Activated naive CD4-positive, alpha-beta T cell treated with anti-CD3 and anti-CD28 coated beads, Interleukin-2, amount 10 ng/mL, durations not matched to agents 7 days and 5 days (primary cell): ENCODE measurements at regions not wholly inside any gene's neighbourhood (a gene's known extent, or its start where the extent isn't known, plus 50 kb on each side); places are given as distances from the start of the nearest gene placed in this dataset.
A peak's percentile ranks its signal among the peaks of the same experiment; 100 is the strongest.

Source experiments
- CTCF ChIA-PET: fragments of 350-600 bp; sonication (Branson Sonifier 250); formaldehyde crosslinking; loops from one replicate; lab custom pipeline; 2021; ENCODE audit warnings: antibody characterized with exemption; lab: Charles Lee
- DNase-seq: peaks from one replicate; pipeline ENCODE4 v3.0.0-alpha.2; 2020
- H3K27ac Mint-ChIP-seq: one replicate; pipeline ENCODE4 v1.8.0; 2021; ENCODE audit warnings: mild to moderate bottlenecking, moderate library complexity, mixed read lengths
- H3K27me3 Mint-ChIP-seq: one replicate; pipeline ENCODE4 v1.8.0; 2021; ENCODE audit warnings: mild to moderate bottlenecking, mixed read lengths
- H3K36me3 Mint-ChIP-seq: one replicate; pipeline ENCODE4 v1.8.0; 2021; ENCODE audit warnings: mixed read lengths
- H3K4me1 Mint-ChIP-seq: one replicate; pipeline ENCODE4 v1.8.0; 2021; ENCODE audit warnings: mixed read lengths
- H3K4me3 Mint-ChIP-seq: one replicate; pipeline ENCODE4 v1.8.0; 2021; ENCODE audit warnings: mild to moderate bottlenecking, moderate library complexity, mixed read lengths
- H3K9me3 Mint-ChIP-seq: one replicate; pipeline ENCODE4 v1.8.0; 2021; ENCODE audit warnings: mixed read lengths

DNA sequence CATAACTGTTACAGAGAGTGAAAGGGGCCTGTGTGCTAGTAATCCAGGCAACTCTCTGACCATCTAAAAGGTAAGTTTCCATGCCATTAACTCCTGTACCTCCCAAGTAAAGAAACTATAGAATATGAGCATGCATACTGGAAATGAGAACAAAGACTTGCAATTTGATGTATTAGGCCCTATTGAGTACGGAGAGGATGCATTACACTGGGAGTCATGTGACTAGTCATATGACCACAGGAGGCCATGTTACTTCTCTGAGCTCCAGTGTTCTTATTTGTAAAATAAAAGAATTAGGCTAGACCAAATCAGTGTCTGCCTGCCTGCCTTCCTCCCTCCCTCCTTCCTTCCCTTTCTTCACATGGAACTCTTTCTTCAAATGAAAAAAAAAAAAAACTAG is 440.1 kb upstream of the CCDC196 start:
- DNase-seq: no peak
- no peaks in the 10 kb centered on the region for H3K9me3 Mint-ChIP-seq
- CTCF ChIA-PET: interaction anchor here (1.5 kb wide), 1 partner anchor 10 kb away, joined by 3 read pairs; no protein-coding TSS in a partner anchor
- H3K36me3 Mint-ChIP-seq: no peaks in the 10 kb centered on the region
- no peak overlapping the region for H3K27ac Mint-ChIP-seq
- H3K4me3 Mint-ChIP-seq: no peak overlapping the region
- H3K27me3 Mint-ChIP-seq: peaks cover 34% of the 10 kb centered on the region
- no peaks in the 10 kb centered on the region for H3K4me1 Mint-ChIP-seq

DNA sequence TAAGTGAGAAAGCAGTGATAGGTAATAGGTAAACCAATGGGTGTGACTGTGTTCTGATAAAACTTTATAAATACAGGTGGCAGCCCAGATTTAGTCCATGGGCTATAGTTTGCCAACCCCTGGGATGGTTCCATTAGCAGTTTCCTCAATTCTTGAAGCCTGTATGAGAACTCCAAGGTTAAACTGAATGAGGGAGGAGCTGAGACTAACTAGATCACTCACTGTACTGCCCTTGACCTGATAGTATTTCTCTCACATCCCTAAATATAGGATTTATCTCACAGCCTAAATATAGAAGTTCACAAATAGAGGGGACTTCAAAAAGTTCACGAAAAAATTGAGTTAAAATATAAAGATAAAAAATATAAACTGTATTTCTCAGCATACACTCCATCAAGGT is 439.6 kb upstream of the CCDC196 start:
- Mint-ChIP-seq H3K4me1 (no peaks in the 10 kb centered on the region), H3K4me3 (no peak overlapping the region), H3K27me3 (peaks cover 34% of the 10 kb centered on the region), H3K36me3 (no peaks in the 10 kb centered on the region), H3K9me3 (no peaks in the 10 kb centered on the region), H3K27ac (no peak overlapping the region)
- CTCF ChIA-PET: interaction anchor here (1.5 kb wide), 1 partner anchor 9 kb away, joined by 3 read pairs; no protein-coding TSS in a partner anchor
- no peak for DNase-seq

DNA sequence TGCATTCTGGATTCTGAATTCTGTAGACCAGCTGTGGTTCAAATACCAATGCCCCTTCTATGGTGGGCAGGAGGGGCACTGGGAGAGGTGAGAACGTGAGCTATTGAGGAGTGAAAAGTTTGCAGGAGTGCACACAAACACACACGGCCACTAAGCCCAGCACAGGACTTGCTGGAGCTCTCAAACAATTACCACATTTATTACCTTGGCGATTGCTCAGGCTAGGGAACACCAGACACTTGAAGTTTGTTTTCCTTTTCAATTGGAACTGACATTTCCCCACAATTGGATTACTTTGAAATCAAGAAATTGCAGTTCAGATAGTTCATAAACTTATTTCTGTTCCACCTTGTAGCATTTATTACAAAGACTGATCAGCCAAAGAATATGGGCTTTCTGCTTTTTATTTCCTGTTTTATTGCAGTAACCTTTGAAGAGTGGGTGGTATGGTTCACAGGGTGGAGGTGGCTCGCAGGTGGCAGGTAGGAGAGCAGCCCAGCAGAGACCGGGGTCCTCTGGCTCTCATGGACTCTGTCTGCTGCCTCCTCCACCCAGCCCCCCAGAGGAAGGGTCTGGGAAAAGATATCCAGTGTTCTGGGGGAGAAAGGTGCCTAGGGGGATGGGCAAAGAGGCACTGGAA is 429.8 kb upstream of the CCDC196 start:
- Mint-ChIP-seq H3K9me3 (peaks cover 7% of the 10 kb centered on the region), H3K4me3 (no peak overlapping the region), H3K27ac (no peak overlapping the region), H3K36me3 (peaks cover 1% of the 10 kb centered on the region), H3K27me3 (peaks cover 10% of the 10 kb centered on the region), H3K4me1 (no peaks in the 10 kb centered on the region)
- DNase-seq: no peak
- CTCF ChIA-PET: interaction anchor here (0.9 kb wide), 1 partner anchor 11 kb away, joined by 3 read pairs; no protein-coding TSS in a partner anchor

DNA sequence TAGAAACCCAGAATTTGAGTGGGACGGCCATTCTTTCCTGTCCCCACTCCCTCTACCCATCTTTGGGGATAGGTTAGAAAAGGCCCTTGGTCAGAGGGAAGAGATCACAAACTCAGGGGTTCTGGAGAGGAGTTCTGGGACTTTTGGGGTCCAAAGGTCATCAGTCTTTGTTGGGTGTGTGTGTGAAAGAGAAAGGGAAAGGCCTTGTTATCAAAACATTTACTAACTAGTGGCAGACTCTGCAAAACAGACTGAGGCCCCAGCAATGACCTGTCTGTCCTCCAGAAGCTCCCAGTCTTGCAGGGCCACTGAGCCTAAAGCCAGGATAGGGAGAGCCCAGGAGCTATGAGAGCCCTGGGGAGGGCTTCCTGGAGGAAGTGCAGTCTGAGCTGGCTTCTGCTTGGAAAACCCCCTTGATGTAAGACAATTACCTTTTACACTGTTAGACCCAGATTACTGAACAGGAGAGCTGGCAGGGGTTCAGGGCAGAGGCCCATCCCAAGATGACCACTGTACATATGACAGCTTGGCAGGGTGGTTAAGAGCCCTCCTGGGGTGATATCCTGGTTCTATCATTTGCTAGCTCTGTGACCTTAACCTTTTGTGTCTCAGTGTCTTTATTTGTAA is 429.1 kb upstream of the CCDC196 start:
- Mint-ChIP-seq H3K27ac (no peak overlapping the region), H3K4me1 (no peaks in the 10 kb centered on the region), H3K9me3 (peaks cover 7% of the 10 kb centered on the region), H3K36me3 (peaks cover 1% of the 10 kb centered on the region), H3K27me3 (peaks cover 10% of the 10 kb centered on the region), H3K4me3 (no peak overlapping the region)
- CTCF ChIA-PET: interaction anchor here (0.5 kb wide), 1 partner anchor 13 kb away, joined by 3 read pairs; no protein-coding TSS in a partner anchor
- no peak for DNase-seq

DNA sequence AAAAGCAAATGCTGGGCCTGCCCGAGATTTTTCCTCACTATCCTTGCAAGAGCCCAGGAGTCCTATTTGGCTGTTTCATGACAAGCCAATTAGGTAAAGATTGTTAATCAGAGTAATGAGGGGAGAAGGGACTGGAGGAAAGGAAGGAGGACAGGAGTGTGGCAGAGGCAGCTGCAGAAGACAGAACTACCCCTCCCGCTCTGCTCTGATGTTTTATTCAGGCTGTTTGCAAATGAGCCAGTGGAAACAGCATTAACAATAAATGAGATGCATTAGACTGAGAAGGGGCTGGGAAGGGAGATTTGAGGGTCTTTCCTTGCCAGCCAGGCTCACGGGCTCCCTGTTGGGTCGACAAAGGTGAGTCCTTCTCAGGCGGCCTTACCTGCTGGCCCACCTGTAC is 421.0 kb upstream of the CCDC196 start:
- CTCF ChIA-PET: no interaction called here
- H3K9me3 Mint-ChIP-seq: no peaks in the 10 kb centered on the region
- no peaks in the 10 kb centered on the region for H3K36me3 Mint-ChIP-seq
- peaks cover 10% of the 10 kb centered on the region for H3K4me1 Mint-ChIP-seq
- H3K4me3 Mint-ChIP-seq: no peak overlapping the region
- peaks cover 9% of the 10 kb centered on the region for H3K27me3 Mint-ChIP-seq
- H3K27ac Mint-ChIP-seq: no peak overlapping the region
- no peak for DNase-seq

DNA sequence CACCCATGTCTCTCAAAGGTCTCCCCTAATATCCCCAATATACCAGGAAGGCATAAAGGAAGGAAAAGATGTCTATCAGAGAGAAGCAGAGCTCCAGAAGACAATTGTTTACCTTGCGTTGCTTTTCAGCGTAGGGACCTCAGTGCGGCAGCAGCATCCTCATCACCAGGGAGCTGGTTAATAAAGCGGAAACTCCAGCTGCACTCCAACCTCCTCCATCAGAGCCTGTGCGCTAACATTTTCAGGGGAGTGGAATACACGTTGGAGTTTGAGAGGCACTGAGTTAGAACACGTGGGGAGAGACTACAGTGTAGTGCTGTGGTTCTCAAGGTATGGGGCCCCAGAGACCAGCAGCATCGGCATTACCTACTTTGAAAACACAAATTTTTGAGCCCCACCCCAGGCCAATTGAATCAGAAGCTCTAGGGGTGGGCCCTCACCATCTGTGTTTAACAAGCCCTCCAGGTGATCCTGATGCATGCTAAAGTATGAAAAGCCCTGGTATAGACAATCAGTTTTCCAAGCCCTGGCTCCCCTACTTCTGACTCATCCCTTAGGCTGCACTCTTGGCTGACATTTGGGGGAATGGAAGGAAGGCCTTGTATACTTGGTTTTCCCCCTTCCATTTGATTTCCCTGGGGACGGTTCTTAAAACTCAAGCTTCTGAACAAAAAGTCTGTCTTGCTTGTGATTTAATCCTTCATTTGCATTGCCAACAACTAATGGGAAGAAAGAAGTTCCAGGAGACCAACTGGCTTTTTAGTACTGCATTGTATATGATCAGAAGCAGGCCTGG is 419.0 kb upstream of the CCDC196 start:
- Mint-ChIP-seq H3K4me1 (peaks cover 16% of the 10 kb centered on the region), H3K27me3 (peaks cover 17% of the 10 kb centered on the region), H3K4me3 (no peak overlapping the region), H3K36me3 (no peaks in the 10 kb centered on the region), H3K27ac (no peak overlapping the region), H3K9me3 (no peaks in the 10 kb centered on the region)
- CTCF ChIA-PET: interaction anchor here (1.0 to 1.6 kb wide), 5 partner anchors 106 to 904 kb away, joined by 3 to 5 read pairs (median 3); no protein-coding TSS in a partner anchor
- DNase-seq: no peak

DNA sequence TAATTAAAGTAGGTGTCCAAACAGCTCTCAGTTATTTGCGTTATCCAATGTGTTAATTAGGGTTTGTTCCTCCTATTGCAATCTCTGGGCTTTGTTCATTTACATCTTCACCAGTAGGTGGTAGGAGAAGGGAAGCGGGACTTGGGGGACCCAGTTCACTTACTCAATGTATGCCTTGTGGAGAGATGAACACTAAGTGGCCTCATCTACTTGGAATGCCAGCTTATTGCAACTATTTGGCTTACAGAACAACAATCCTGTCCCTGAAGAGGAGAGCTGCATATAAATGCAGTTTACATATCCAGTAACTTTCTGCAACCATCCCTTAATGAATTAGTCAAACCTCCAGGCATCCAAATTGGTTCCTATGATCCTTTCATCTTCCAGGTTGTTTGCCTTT is 417.1 kb upstream of the CCDC196 start:
- no peak for DNase-seq
- H3K9me3 Mint-ChIP-seq: no peaks in the 10 kb centered on the region
- H3K4me3 Mint-ChIP-seq: no peak overlapping the region
- CTCF ChIA-PET: interaction anchor here (1.1 to 4.4 kb wide), 5 partner anchors 12 to 905 kb away, joined by 3 to 39 read pairs (median 4); no protein-coding TSS in a partner anchor
- H3K27me3 Mint-ChIP-seq: peaks cover 17% of the 10 kb centered on the region
- H3K4me1 Mint-ChIP-seq: peaks cover 16% of the 10 kb centered on the region
- no peaks in the 10 kb centered on the region for H3K36me3 Mint-ChIP-seq
- no peak overlapping the region for H3K27ac Mint-ChIP-seq

DNA sequence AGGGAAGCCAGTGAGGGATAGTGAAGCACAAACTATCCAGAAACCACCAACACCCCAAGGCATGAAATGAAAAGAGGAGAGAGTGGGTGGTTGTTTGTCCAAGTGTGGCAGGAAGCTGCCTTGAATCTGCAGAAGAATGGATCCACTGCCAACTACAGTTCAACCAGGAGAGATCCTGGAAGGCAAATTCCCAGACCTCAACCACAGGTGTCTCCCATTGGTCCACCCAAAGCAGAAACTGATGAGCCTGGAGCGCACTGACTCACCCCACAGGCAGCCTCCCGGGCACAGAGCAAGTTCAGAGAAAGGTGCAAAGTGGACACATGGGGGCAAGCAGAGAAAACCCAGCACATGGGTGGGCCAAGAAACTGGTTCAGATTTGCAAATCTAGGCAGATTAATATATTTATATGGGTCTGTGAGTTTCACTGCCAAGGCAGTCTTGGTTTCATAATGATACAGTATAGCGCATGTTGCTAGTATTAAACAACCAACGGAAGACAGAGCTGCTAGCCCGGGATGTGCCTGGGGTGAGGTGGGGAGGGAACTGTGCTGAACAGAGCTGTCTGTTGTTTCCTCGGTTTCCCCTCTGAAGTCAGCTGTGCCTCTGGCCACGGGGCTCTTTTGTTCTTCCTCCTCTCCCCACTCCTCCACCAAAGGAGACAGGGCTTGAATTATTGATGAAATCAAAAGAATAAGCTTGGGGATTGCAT is 416.2 kb upstream of the CCDC196 start:
- Mint-ChIP-seq H3K27me3 (peaks cover 17% of the 10 kb centered on the region), H3K4me3 (no peak overlapping the region), H3K4me1 (peaks cover 16% of the 10 kb centered on the region), H3K9me3 (no peaks in the 10 kb centered on the region), H3K36me3 (no peaks in the 10 kb centered on the region), H3K27ac (no peak overlapping the region)
- DNase-seq: no peak
- CTCF ChIA-PET: interaction anchor here (0.7 to 4.4 kb wide), 13 partner anchors 9 to 905 kb away, joined by 3 to 39 read pairs (median 3); no protein-coding TSS in a partner anchor

DNA sequence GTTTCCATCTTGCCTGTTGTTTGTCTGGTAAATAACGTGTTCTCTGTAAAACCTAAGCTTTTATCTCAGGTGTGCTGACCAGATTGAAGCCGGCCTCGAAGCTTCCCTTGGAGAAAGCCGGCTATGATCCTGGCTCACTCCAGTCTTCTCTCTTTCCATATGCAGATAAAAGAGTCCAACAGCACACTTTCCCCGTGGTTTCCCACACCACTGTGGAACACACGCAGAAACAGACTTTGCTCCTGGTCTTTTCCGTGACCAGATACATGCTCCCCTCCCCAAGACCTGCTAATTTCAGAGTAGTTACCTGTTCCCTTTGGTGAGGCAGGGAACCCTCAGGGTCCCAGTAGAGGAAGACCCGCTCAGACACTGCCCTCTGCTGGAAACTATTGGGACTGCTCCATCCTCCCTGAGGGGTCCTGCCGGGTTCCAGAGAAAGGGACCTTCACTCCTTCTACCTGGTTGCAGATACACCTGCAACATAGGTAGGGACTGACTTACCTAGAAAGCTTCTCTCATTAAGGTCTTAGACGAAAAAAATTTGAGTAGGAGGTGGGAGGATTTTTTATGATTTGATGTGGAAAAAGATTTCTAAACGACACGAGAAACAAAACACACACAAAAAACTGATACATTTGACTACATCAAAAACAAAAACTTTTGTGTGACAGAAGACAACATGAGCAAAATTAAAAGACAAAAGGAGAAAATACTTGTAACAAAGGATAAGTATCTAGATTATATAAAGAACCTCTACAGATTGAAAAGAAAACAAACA is 415.4 kb upstream of the CCDC196 start:
- H3K9me3 Mint-ChIP-seq: no peaks in the 10 kb centered on the region
- DNase-seq: peak; percentile 81
- no peak overlapping the region for H3K4me3 Mint-ChIP-seq
- H3K36me3 Mint-ChIP-seq: no peaks in the 10 kb centered on the region
- peaks cover 16% of the 10 kb centered on the region for H3K4me1 Mint-ChIP-seq
- H3K27me3 Mint-ChIP-seq: peaks cover 17% of the 10 kb centered on the region
- CTCF ChIA-PET: interaction anchor here (0.6 to 4.4 kb wide), 14 partner anchors 8 to 906 kb away, joined by 3 to 39 read pairs (median 3); no protein-coding TSS in a partner anchor
- no peak overlapping the region for H3K27ac Mint-ChIP-seq

DNA sequence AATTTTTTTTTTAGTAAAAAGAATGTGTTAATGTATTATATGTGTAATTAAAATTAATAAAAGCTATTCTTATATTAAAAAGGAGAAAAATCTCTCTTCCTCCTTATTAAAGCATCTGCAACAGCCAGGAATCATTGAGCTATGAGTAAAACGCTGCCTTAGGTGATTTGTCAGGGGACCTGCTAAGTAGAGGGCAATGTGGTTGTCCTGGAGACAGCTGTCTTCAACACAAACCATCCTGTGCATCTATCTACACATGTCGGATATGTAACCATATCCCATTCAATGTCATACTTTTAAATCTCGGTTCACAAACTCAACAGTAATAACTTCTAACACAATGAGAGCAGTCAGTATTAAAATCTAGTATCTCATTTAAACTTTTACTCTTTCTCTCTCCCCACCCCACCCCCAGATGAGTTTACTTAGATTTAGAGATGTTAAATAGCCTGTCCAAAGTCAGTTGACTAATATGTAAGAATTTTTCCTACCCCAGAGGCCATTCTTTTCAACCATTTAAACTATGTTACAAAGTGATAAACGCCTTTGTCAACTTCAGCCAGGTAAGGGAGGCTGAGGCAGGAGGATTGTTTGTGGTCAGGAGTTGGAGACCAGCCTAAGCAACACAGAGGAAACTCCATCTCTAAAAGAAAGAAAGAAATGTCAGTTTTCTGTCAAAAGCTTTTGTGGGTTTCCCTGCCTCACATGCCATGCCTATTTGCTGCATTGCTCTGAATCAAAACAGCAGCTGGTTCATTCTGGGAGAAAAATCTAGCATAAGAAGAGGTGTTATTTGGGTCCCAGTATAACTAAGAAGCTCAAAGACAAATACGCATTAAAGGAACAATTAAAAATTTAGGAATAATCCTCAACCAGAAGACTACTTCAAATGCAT is 413.7 kb upstream of the CCDC196 start:
- Mint-ChIP-seq H3K27me3 (peaks cover 29% of the 10 kb centered on the region), H3K36me3 (no peaks in the 10 kb centered on the region), H3K4me1 (peaks cover 16% of the 10 kb centered on the region), H3K4me3 (no peak overlapping the region), H3K27ac (no peak overlapping the region), H3K9me3 (no peaks in the 10 kb centered on the region)
- no peak for DNase-seq
- CTCF ChIA-PET: interaction anchor here (1.0 to 4.4 kb wide), 5 partner anchors 112 to 911 kb away, joined by 3 to 39 read pairs (median 30); no protein-coding TSS in a partner anchor

DNA sequence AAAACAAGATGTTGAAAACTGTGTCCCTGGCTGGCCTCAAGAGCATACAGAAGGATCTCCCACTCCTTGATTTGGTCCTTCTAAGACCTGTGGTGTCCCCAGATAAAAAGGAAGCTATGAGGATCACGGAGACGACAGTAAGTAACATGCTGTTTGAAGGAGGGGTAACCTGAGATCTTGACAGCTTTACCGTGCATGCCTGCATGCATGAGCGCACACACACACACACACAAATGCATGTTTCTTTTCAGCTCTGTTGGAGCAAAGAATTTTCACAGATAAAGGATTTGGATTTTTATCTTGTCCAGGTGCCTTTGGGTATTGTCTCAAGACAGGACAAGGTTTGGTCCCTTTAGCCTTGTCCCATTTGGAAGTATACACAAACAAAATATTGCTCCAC is 411.6 kb upstream of the CCDC196 start:
- Mint-ChIP-seq H3K27ac (no peak overlapping the region), H3K36me3 (no peaks in the 10 kb centered on the region), H3K4me3 (no peak overlapping the region), H3K4me1 (peaks cover 8% of the 10 kb centered on the region), H3K9me3 (no peaks in the 10 kb centered on the region), H3K27me3 (peaks cover 35% of the 10 kb centered on the region)
- CTCF ChIA-PET: no interaction called here
- no peak for DNase-seq

DNA sequence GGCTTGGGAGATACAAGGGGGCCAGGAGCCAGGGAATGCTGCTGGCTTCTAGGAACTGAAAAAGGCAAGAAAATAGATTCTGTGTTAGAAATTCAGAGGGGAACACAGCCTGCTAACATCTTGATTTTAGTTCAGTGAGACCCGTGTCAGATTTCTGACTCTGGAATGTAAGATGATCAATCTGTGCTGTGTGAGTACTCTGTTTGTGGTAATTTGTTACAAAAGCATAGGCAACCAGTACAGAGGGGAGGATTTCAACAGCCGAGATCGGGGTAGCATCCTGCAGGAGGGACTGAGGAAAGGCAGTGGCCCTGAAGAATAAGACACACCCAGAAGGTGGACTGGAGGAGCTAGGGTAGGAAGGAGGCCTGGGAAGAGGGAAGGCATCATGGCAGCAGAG is 410.0 kb upstream of the CCDC196 start:
- Mint-ChIP-seq H3K9me3 (no peaks in the 10 kb centered on the region), H3K27me3 (peaks cover 26% of the 10 kb centered on the region), H3K36me3 (no peaks in the 10 kb centered on the region), H3K27ac (no peak overlapping the region), H3K4me1 (no peaks in the 10 kb centered on the region), H3K4me3 (no peak overlapping the region)
- CTCF ChIA-PET: no interaction called here
- DNase-seq: no peak
